Vagina (tissue), 2 donors: ENCODE measurements at regions not wholly inside any gene's neighbourhood (a gene's known extent, or its start where the extent isn't known, plus 50 kb on each side); places are given as distances from the start of the nearest gene placed in this dataset.

Experiments used
- DNase-seq, 2 donors: peaks; one replicate each; pipeline ENCODE4 v3.0.0-alpha.2; 2017; ENCODE audit errors: extremely low spot score in 2 of 2
- H3K27ac ChIP-seq: fragments of 200-600 bp; sonication (generic); one replicate; pipeline ENCODE4 v1.5.1; 2019
- H3K27me3 ChIP-seq: fragments of 200-600 bp; sonication (generic); one replicate; pipeline ENCODE4 v1.5.1; 2019
- H3K36me3 ChIP-seq, 2 donors: fragments of 200-600 bp; sonication (generic); one replicate each; pipeline ENCODE4 v1.5.1; 2017 to 2019
- H3K4me1 ChIP-seq: fragments of 200-600 bp; sonication (generic); one replicate; pipeline ENCODE4 v1.5.1; 2019
- H3K4me3 ChIP-seq, 2 donors: fragments of 200-600 bp; sonication (generic); 1 replicate in 1 of 2; 2 replicates in 1 of 2; pipeline ENCODE4 v1.5.1; 2016 to 2019
- H3K9me3 ChIP-seq: fragments of 200-600 bp; sonication (generic); one replicate; pipeline ENCODE4 v1.5.1; 2019
- POLR2A ChIP-seq, 2 donors: fragments of 450-650 bp; IDR thresholded peaks; one replicate each; pipeline ENCODE4 v1.6.1; 2017; ENCODE audit warnings: antibody characterized with exemption in 2 of 2, mild to moderate bottlenecking in 2 of 2, moderate library complexity in 2 of 2
- POLR2AphosphoS5 ChIP-seq, 2 donors: sonication (generic); formaldehyde crosslinking; IDR thresholded peaks; one replicate each; pipeline ENCODE4 v1.9.0; 2017; ENCODE audit warnings: antibody characterized with exemption in 2 of 2, mild to moderate bottlenecking in 2 of 2, low read depth in 1 of 2; ENCODE audit not compliant: insufficient read depth in 1 of 2
- intact Hi-C: fragments of 100-400 bp; cut with DNase I; formaldehyde crosslinking; loops from one replicate; pipeline ENCODE4 v1.15.1; 2023
- TF ChIP-seq, protein P1 (sequence below), 3 experiments: fragments of 450-650 bp in 2 of 3; fragments of 200-600 bp in 1 of 3; sonication (generic) in 1 of 3; IDR thresholded peaks; one replicate each; pipeline ENCODE4 v1.5.1; 2017 to 2019; ENCODE audit warnings: antibody characterized with exemption in 3 of 3, mild to moderate bottlenecking in 2 of 3, moderate library complexity in 2 of 3

DNA sequence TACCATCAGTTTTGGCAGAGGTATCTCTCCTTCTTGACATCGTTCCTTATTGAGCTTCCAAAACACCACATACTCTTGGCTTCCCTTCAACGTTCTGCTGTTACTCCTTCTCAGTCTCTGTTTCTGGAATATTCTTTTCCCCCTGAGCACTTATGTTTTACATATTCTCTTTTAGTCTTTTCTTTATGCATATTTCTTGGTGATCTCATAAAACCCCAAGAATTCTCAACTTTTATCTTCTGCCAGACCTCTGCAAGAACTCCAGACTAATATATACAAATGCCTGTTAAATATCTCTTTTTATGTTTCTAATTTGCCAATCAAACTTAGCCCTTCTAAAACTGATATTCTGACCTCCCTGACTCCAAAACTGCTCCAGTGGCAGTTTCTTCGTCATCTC lies 453.4 kb upstream of the CTNND2 start:
- Histone ChIP-seq H3K27me3 (no peaks in the 10 kb centered on the region), H3K4me1 (no peaks in the 10 kb centered on the region), H3K9me3 (no peaks in the 10 kb centered on the region), H3K36me3 (no peaks in the 10 kb centered on the region), H3K27ac (no peak overlapping the region), H3K4me3 (no peak overlapping the region)
- TF ChIP-seq, protein P1, sequence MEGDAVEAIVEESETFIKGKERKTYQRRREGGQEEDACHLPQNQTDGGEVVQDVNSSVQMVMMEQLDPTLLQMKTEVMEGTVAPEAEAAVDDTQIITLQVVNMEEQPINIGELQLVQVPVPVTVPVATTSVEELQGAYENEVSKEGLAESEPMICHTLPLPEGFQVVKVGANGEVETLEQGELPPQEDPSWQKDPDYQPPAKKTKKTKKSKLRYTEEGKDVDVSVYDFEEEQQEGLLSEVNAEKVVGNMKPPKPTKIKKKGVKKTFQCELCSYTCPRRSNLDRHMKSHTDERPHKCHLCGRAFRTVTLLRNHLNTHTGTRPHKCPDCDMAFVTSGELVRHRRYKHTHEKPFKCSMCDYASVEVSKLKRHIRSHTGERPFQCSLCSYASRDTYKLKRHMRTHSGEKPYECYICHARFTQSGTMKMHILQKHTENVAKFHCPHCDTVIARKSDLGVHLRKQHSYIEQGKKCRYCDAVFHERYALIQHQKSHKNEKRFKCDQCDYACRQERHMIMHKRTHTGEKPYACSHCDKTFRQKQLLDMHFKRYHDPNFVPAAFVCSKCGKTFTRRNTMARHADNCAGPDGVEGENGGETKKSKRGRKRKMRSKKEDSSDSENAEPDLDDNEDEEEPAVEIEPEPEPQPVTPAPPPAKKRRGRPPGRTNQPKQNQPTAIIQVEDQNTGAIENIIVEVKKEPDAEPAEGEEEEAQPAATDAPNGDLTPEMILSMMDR (IDR thresholded peaks at IDR 0.05) = no peak
- TF ChIP-seq POLR2AphosphoS5 (IDR thresholded peaks at IDR 0.05; ENCODE audit: insufficient read depth in 1 of 2, low read depth in 1 of 2) (no peak), POLR2A (IDR thresholded peaks at IDR 0.05) (no peak)
- intact Hi-C loops = no loop called here
- DNase-seq = no peak

DNA sequence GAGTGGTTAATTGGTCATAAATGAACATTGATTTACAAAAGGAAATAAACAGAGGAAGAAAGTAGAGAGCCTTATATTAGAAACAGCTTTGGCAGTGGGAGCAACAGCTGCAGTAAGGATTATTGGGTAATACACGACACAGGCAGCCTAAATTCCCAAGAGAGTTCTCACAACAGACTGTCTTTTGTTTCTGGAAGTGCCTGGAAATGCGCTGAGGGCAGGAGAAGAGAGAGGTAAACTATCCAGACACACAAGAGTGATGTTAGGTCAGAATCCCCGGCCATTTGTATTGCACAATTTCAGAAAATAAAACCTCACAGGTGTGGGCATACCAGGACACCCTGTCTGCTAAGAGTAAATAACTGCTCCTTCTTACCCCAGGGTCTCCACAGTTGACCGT lies 450.4 kb upstream of the CTNND2 start:
- no peak overlapping the region for H3K4me3 ChIP-seq
- intact Hi-C loops = no loop called here

DNA sequence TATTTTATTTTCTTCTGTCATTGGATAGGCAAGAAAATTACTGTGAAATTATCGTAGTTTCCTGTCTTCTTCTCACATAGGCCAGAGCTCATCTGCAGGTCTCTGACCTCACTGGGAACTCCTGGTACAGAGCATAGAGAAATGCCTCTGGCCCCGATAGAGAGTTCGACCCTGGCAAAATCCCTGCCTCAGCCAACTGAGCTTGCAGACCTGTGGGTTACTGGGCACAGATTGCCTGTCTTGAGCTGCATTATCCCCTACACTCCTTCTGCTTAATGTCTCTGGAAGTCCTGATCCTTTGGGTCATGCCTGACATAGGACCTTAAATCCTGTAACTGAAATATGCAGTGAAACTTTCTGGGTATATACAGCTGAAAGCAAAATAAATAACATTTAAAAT lies 439.3 kb upstream of the CTNND2 start:
- intact Hi-C loops = no loop called here
- H3K4me3 ChIP-seq = no peak overlapping the region
- no peak for TF ChIP-seq POLR2AphosphoS5 (IDR thresholded peaks at IDR 0.05; ENCODE audit: insufficient read depth in 1 of 2, low read depth in 1 of 2)
- TF ChIP-seq POLR2A (IDR thresholded peaks at IDR 0.05) = no peak
- TF ChIP-seq, protein P1 (IDR thresholded peaks at IDR 0.05) = no peak

More for the DNA sequence above, 450.4 kb upstream of the CTNND2 start:
- DNase-seq = no peak
- TF ChIP-seq POLR2AphosphoS5 (IDR thresholded peaks at IDR 0.05; ENCODE audit: insufficient read depth in 1 of 2, low read depth in 1 of 2) (no peak), POLR2A (IDR thresholded peaks at IDR 0.05) (no peak)
- TF ChIP-seq, protein P1 (IDR thresholded peaks at IDR 0.05) = no peak
- Histone ChIP-seq H3K27ac (no peak overlapping the region), H3K9me3 (no peaks in the 10 kb centered on the region), H3K36me3 (no peaks in the 10 kb centered on the region), H3K27me3 (no peaks in the 10 kb centered on the region), H3K4me1 (no peaks in the 10 kb centered on the region)

DNA sequence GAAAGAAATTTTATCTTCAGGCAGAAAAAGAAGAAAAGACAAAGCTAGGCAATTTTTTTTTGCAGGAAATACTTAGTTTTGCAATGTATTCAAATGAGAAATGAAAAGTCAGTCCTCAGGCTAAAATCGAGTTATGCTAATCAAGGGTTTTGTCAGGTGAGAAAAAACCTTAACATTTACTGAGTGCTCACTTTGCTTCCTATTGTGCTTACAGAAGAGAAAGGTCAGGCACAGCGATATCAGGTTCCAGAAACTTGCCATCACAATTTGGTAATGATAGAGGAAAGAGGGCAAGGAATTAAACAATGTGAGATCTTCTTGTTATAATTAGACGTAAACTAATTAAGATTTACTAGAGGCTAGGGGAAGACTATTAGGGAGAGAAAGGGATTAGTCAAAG lies 431.7 kb upstream of the CTNND2 start:
- intact Hi-C loops = no loop called here
- Histone ChIP-seq H3K27ac (no peak overlapping the region), H3K27me3 (no peaks in the 10 kb centered on the region), H3K4me1 (no peaks in the 10 kb centered on the region), H3K4me3 (no peak overlapping the region), H3K36me3 (no peaks in the 10 kb centered on the region), H3K9me3 (no peaks in the 10 kb centered on the region)
- TF ChIP-seq POLR2A (IDR thresholded peaks at IDR 0.05) = no peak
- TF ChIP-seq POLR2AphosphoS5 (IDR thresholded peaks at IDR 0.05; ENCODE audit: insufficient read depth in 1 of 2, low read depth in 1 of 2) = no peak
- TF ChIP-seq, protein P1 (IDR thresholded peaks at IDR 0.05) = no peak
- DNase-seq = no peak

More for the DNA sequence above, 439.3 kb upstream of the CTNND2 start:
- H3K27ac ChIP-seq = no peak overlapping the region
- H3K36me3 ChIP-seq = no peaks in the 10 kb centered on the region
- no peaks in the 10 kb centered on the region for H3K4me1 ChIP-seq
- H3K27me3 ChIP-seq = no peaks in the 10 kb centered on the region
- DNase-seq = no peak
- H3K9me3 ChIP-seq = no peaks in the 10 kb centered on the region

DNA sequence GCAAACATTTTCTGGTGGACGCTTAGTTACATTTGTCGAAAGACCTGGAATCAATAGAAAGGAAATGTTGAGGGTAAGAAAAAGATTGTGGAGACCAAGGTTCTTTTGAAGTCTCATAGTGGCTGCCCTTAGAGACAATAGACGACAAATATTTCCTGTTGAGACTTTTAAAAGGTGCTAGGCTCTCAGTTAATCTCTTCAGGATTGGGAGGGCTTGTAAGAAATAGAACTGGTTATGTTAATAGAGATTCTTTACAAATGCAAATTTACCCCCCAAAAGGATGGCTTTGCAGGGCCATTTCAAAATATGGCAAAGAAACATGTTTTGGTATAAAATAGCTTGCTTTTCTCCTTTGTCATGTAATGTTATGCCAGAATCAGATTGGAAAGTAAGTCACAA lies 428.2 kb upstream of the CTNND2 start:
- intact Hi-C loops = loop anchor here (5.0 kb wide), 1 partner anchor 1100 kb away; no protein-coding TSS in a partner anchor
- Histone ChIP-seq H3K27me3 (no peaks in the 10 kb centered on the region), H3K9me3 (no peaks in the 10 kb centered on the region), H3K4me3 (no peak overlapping the region), H3K27ac (no peak overlapping the region), H3K36me3 (no peaks in the 10 kb centered on the region), H3K4me1 (no peaks in the 10 kb centered on the region)
- TF ChIP-seq POLR2A (IDR thresholded peaks at IDR 0.05) = no peak
- TF ChIP-seq, protein P1 (IDR thresholded peaks at IDR 0.05) = no peak
- TF ChIP-seq POLR2AphosphoS5 (IDR thresholded peaks at IDR 0.05; ENCODE audit: insufficient read depth in 1 of 2, low read depth in 1 of 2) = no peak
- DNase-seq = no peak
